Loucy (cell line): ENCODE measurements at regions not wholly inside any gene's neighbourhood (a gene's known extent, or its start where the extent isn't known, plus 50 kb on each side); places are given as distances from the start of the nearest gene placed in this dataset.

Experiments
- H2AFZ ChIP-seq: fragments of 200-600 bp; sonication (generic); 2 replicates; pipeline ENCODE4 v1.6.0; 2016; ENCODE audit warnings: antibody characterized with exemption, mild to moderate bottlenecking, low read length, moderate library complexity
- H3F3A ChIP-seq: fragments of 200-600 bp; 2 replicates; pipeline ENCODE4 v1.6.0; 2016; ENCODE audit warnings: antibody characterized with exemption, low read depth, mild to moderate bottlenecking
- H3K27me3 ChIP-seq: fragments of 200-600 bp; sonication (generic); 2 replicates; pipeline ENCODE4 v1.6.1; 2014; ENCODE audit warnings: low read length, mild to moderate bottlenecking; ENCODE audit not compliant: insufficient read depth, poor library complexity, severe bottlenecking
- H3K36me3 ChIP-seq: fragments of 200-600 bp; sonication (generic); 2 replicates; pipeline ENCODE4 v1.6.1; 2016; ENCODE audit warnings: low read length; ENCODE audit not compliant: insufficient read depth
- H3K4me1 ChIP-seq: fragments of 200-600 bp; sonication (generic); 2 replicates; pipeline ENCODE4 v1.5.1; 2014; ENCODE audit warnings: low read length, mild to moderate bottlenecking; ENCODE audit not compliant: insufficient read depth, poor library complexity, severe bottlenecking
- H3K4me2 ChIP-seq: fragments of 200-600 bp; sonication (generic); 2 replicates; pipeline ENCODE4 v1.6.0; 2014; ENCODE audit warnings: antibody characterized with exemption, low read length, low read depth, mild to moderate bottlenecking; ENCODE audit not compliant: poor library complexity, severe bottlenecking
- H3K4me3 ChIP-seq: fragments of 200-600 bp; sonication (generic); 2 replicates; pipeline ENCODE4 v1.5.1; 2014; ENCODE audit warnings: low read length, mild to moderate bottlenecking, mixed read lengths; ENCODE audit not compliant: poor library complexity, severe bottlenecking
- H3K79me2 ChIP-seq: fragments of 200-600 bp; sonication (generic); 2 replicates; pipeline ENCODE4 v1.6.1; 2014; ENCODE audit warnings: low read length; ENCODE audit not compliant: insufficient read depth
- H3K9ac ChIP-seq: fragments of 200-600 bp; sonication (generic); 2 replicates; pipeline ENCODE4 v1.6.0; 2014; ENCODE audit warnings: mild to moderate bottlenecking, low read depth, low read length, moderate library complexity; ENCODE audit not compliant: poor library complexity, severe bottlenecking
- H3K9me2 ChIP-seq: fragments of 200-600 bp; sonication (generic); replicated peaks from 2 replicates; pipeline ENCODE4 v1.6.1; 2016; ENCODE audit warnings: low read depth, low read length, mixed read lengths
- H3K9me3 ChIP-seq: fragments of 200-600 bp; sonication (generic); 2 replicates; pipeline ENCODE4 v1.6.1; 2014; ENCODE audit warnings: mild to moderate bottlenecking, antibody characterized with exemption, low read length, low read depth; ENCODE audit not compliant: insufficient read depth
- H4K20me1 ChIP-seq: fragments of 200-600 bp; sonication (generic); 2 replicates; pipeline ENCODE4 v1.6.0; 2014; ENCODE audit warnings: antibody characterized with exemption, low read length, mild to moderate bottlenecking; ENCODE audit not compliant: insufficient read depth, poor library complexity, severe bottlenecking
- CTCF ChIP-seq: fragments of 200-600 bp; sonication (generic); conservative IDR thresholded peaks from 2 replicates; pipeline ENCODE4 v1.5.1; 2014; ENCODE audit warnings: mild to moderate bottlenecking, antibody characterized with exemption, low read length
- EZH2phosphoT487 ChIP-seq: fragments of 200-600 bp; IDR thresholded peaks from 2 replicates; pipeline ENCODE4 v1.6.1; 2018; ENCODE audit warnings: antibody characterized with exemption, mild to moderate bottlenecking, moderate library complexity, borderline replicate concordance

GRCh38 chr10:2019281-2019680 is 282.0 kb upstream of the ADARB2 start:
- H3K79me2 ChIP-seq = no peaks in the 10 kb centered on the region

GRCh38 chr10:2014541-2014940 is 277.2 kb upstream of the ADARB2 start:
- no peaks in the 10 kb centered on the region for H3K79me2 ChIP-seq
- no peak overlapping the region for H3K9ac ChIP-seq
- H3K36me3 ChIP-seq = no peaks in the 10 kb centered on the region
- H3K4me1 ChIP-seq = no peaks in the 10 kb centered on the region
- TF ChIP-seq EZH2phosphoT487 (no peak), CTCF (no peak)
- H3K4me2 ChIP-seq = no peak overlapping the region
- H3K9me3 ChIP-seq = no peaks in the 10 kb centered on the region
- no peaks in the 10 kb centered on the region for H3K9me2 ChIP-seq
- H4K20me1 ChIP-seq = no peaks in the 10 kb centered on the region
- H3K27me3 ChIP-seq = no peaks in the 10 kb centered on the region
- H3F3A ChIP-seq = no peaks in the 10 kb centered on the region
- no peak overlapping the region for H2AFZ ChIP-seq
- no peak overlapping the region for H3K4me3 ChIP-seq

More at GRCh38 chr10:2019281-2019680, 282.0 kb upstream of the ADARB2 start:
- H3K9me2 ChIP-seq = no peaks in the 10 kb centered on the region
- H3F3A ChIP-seq = no peaks in the 10 kb centered on the region
- no peak overlapping the region for H3K4me3 ChIP-seq
- H3K9ac ChIP-seq = no peak overlapping the region
- no peaks in the 10 kb centered on the region for H3K27me3 ChIP-seq
- H3K36me3 ChIP-seq = no peaks in the 10 kb centered on the region
- TF ChIP-seq CTCF (no peak), EZH2phosphoT487 (no peak)
- no peak overlapping the region for H2AFZ ChIP-seq
- no peaks in the 10 kb centered on the region for H3K9me3 ChIP-seq
- H4K20me1 ChIP-seq = no peaks in the 10 kb centered on the region
- H3K4me1 ChIP-seq = no peaks in the 10 kb centered on the region
- H3K4me2 ChIP-seq = no peak overlapping the region

- H3K9me2 ChIP-seq = no peaks in the 10 kb centered on the region
- no peak overlapping the region for H2AFZ ChIP-seq
- H4K20me1 ChIP-seq = no peaks in the 10 kb centered on the region
- H3F3A ChIP-seq = no peaks in the 10 kb centered on the region
- no peaks in the 10 kb centered on the region for H3K27me3 ChIP-seq
- no peak overlapping the region for H3K9ac ChIP-seq
- no peaks in the 10 kb centered on the region for H3K79me2 ChIP-seq
- no peak overlapping the region for H3K4me2 ChIP-seq
- TF ChIP-seq CTCF = no peak
- no peaks in the 10 kb centered on the region for H3K9me3 ChIP-seq
- no peaks in the 10 kb centered on the region for H3K36me3 ChIP-seq
- H3K4me3 ChIP-seq = no peak overlapping the region
- H3K4me1 ChIP-seq = no peaks in the 10 kb centered on the region
These were observed 274.9 kb upstream of the ADARB2 start for GRCh38 chr10:2012209-2012608.
